Fibroblast of lung (primary cell): ENCODE measurements at regions not wholly inside any gene's neighbourhood (a gene's known extent, or its start where the extent isn't known, plus 50 kb on each side); places are given as distances from the start of the nearest gene placed in this dataset.

Experiments used
- DNase-seq, 2 donors: peaks; one replicate each; pipeline versions ENCODE4 v3.0.0 to v3.0.0-alpha.2; 2010; ENCODE audit warnings: low read depth in 2 of 2
- H2AFZ ChIP-seq: 2 replicates; pipeline ENCODE4 v1.5.1; 2012; ENCODE audit warnings: low read length, control low read depth, inconsistent platforms
- H3K27ac ChIP-seq: 2 replicates; pipeline ENCODE4 v1.5.1; 2011; ENCODE audit warnings: low read length, control low read depth; ENCODE audit not compliant: insufficient read depth
- H3K27me3 ChIP-seq: 2 replicates; pipeline ENCODE4 v1.5.1; 2011; ENCODE audit warnings: mild to moderate bottlenecking, low read length; ENCODE audit not compliant: control insufficient read depth, insufficient read depth
- H3K36me3 ChIP-seq: 2 replicates; pipeline ENCODE4 v1.5.1; 2011; ENCODE audit warnings: low read length; ENCODE audit not compliant: control insufficient read depth, insufficient read depth
- H3K4me1 ChIP-seq: 2 replicates; pipeline ENCODE4 v1.5.1; 2011; ENCODE audit warnings: low read length; ENCODE audit not compliant: control insufficient read depth, insufficient read depth; ENCODE audit errors: extremely low read depth
- H3K4me2 ChIP-seq: 2 replicates; pipeline ENCODE4 v1.5.1; 2011; ENCODE audit warnings: low read length, control low read depth; ENCODE audit not compliant: insufficient read depth; ENCODE audit errors: extremely low read depth
- H3K4me3 ChIP-seq, 4 experiments: fragments of 200-600 bp in 1 of 4; sonication (generic) in 1 of 4; replicated peaks in 1 of 4; 2 replicates each; pipeline ENCODE4 v1.5.1; 2011 to 2016; ENCODE audit warnings: low read length in 4 of 4, low read depth in 3 of 4, mild to moderate bottlenecking in 3 of 4, control low read depth in 2 of 4, inconsistent platforms in 1 of 4, mixed read lengths in 1 of 4; ENCODE audit not compliant: insufficient read depth in 1 of 4; ENCODE audit errors: control extremely low read depth in 1 of 4
- H3K79me2 ChIP-seq: 2 replicates; pipeline ENCODE4 v1.5.1; 2012; ENCODE audit warnings: mild to moderate bottlenecking, low read length, inconsistent platforms; ENCODE audit not compliant: control insufficient read depth, insufficient read depth
- H3K9ac ChIP-seq: 2 replicates; pipeline ENCODE4 v1.5.1; 2011; ENCODE audit warnings: mild to moderate bottlenecking, low read length, control low read depth; ENCODE audit not compliant: insufficient read depth
- H3K9me3 ChIP-seq: 2 replicates; pipeline ENCODE4 v1.5.1; 2012; ENCODE audit warnings: low read depth, low read length; ENCODE audit not compliant: control insufficient read depth, insufficient read depth
- H4K20me1 ChIP-seq: 2 replicates; pipeline ENCODE4 v1.5.1; 2011; ENCODE audit warnings: low read length; ENCODE audit not compliant: control insufficient read depth, insufficient read depth; ENCODE audit errors: extremely low read depth
- EZH2 ChIP-seq: IDR thresholded peaks from 2 replicates; pipeline ENCODE4 v1.5.1; 2012; ENCODE audit warnings: low read length, control low read depth, mild to moderate bottlenecking; ENCODE audit errors: missing control alignments
- TF ChIP-seq, protein P1 (sequence below), 2 donors: IDR thresholded peaks in 1 of 2; conservative IDR thresholded peaks in 1 of 2; 1 replicate in 1 of 2; 2 replicates in 1 of 2; pipeline ENCODE4 v1.5.1; 2011 to 2012; ENCODE audit warnings: low read length in 2 of 2, control low read depth in 1 of 2, inconsistent platforms in 1 of 2, low read depth in 1 of 2, mild to moderate bottlenecking in 1 of 2

DNA sequence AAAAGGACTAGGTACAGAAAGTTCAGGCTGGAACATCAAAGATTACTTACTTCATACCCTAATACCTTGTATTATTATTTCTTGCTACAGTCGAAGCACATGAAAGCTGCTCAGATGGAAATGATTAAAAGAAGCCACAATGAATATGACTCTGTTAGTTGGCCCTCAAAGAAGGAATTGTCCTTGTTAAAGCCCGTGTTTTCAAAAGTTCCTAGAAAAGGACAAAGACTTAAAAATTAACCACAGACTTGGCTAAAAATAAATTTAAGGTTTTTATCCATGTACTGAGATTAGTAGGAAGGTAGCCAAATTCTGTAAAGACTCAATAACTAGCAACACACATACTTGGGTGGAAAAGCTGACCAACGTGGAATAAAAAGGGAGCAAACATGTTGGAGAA lies 251.0 kb upstream of the RARB start:
- Histone ChIP-seq H2AFZ (no peak overlapping the region), H3K36me3 (no peaks in the 10 kb centered on the region), H3K27ac (no peak overlapping the region), H3K79me2 (no peaks in the 10 kb centered on the region), H3K9ac (no peak overlapping the region), H3K9me3 (no peaks in the 10 kb centered on the region), H3K4me1 (no peaks in the 10 kb centered on the region), H4K20me1 (no peaks in the 10 kb centered on the region), H3K4me2 (no peak overlapping the region), H3K4me3 (no peak overlapping the region), H3K27me3 (no peaks in the 10 kb centered on the region)
- TF ChIP-seq, protein P1, sequence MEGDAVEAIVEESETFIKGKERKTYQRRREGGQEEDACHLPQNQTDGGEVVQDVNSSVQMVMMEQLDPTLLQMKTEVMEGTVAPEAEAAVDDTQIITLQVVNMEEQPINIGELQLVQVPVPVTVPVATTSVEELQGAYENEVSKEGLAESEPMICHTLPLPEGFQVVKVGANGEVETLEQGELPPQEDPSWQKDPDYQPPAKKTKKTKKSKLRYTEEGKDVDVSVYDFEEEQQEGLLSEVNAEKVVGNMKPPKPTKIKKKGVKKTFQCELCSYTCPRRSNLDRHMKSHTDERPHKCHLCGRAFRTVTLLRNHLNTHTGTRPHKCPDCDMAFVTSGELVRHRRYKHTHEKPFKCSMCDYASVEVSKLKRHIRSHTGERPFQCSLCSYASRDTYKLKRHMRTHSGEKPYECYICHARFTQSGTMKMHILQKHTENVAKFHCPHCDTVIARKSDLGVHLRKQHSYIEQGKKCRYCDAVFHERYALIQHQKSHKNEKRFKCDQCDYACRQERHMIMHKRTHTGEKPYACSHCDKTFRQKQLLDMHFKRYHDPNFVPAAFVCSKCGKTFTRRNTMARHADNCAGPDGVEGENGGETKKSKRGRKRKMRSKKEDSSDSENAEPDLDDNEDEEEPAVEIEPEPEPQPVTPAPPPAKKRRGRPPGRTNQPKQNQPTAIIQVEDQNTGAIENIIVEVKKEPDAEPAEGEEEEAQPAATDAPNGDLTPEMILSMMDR (conservative IDR thresholded peaks at IDR 0.05 in 1 of 2, IDR thresholded peaks at IDR 0.05 in 1 of 2; ENCODE audit: low read depth in 1 of 2, low read length in 2 of 2) = no peak
- no peak for TF ChIP-seq EZH2
- DNase-seq = peak in 1 of 2 donors; percentile 3

DNA sequence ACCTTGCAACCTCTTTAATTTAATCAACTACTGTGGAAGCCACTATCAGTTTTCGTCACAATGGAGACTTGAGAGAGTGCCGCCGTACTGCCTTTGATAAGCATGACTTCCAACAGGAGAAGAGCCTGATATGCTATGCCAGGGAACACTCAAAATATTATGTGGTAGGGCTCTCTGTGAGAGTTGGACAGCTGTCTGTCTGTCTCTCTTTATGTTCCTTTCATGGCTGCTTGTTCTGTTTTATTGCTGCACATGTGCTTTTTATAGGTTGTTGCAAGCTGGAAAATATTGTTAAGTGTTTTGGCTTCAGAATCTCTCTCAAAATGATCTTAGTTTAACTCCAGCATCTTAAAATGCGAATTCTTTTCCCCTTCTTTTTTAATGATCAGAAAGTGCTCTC lies 249.4 kb upstream of the RARB start:
- Histone ChIP-seq H3K4me2 (no peak overlapping the region), H3K27ac (no peak overlapping the region), H3K4me3 (no peak overlapping the region), H3K36me3 (no peaks in the 10 kb centered on the region), H4K20me1 (no peaks in the 10 kb centered on the region), H3K9ac (no peak overlapping the region), H2AFZ (no peak overlapping the region), H3K4me1 (no peaks in the 10 kb centered on the region), H3K9me3 (no peaks in the 10 kb centered on the region), H3K79me2 (no peaks in the 10 kb centered on the region), H3K27me3 (no peaks in the 10 kb centered on the region)
- TF ChIP-seq EZH2 = no peak
- TF ChIP-seq, protein P1 (conservative IDR thresholded peaks at IDR 0.05 in 1 of 2, IDR thresholded peaks at IDR 0.05 in 1 of 2; ENCODE audit: low read depth in 1 of 2, low read length in 2 of 2) = no peak
- DNase-seq = no peak

DNA sequence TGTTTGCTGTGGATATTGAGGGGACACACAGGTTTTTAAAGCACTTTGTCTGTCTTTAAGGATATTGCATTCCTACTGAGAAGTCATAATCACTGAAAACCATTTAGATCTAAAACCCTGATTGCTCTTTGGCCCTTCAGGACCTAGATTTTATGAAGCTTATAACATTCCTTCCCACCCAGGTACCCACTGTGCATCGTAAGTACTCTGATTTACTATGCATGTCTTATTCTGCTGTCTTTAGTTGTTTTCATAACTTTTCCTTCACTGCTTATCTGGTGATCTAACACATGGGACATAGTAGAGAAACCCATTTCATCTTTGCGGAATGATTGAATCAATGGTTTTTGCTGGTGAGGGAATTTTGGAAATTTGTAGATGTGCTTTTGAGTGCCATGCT lies 247.0 kb upstream of the RARB start:
- H3K9ac ChIP-seq = no peak overlapping the region
- H3K27ac ChIP-seq = no peak overlapping the region
- H3K79me2 ChIP-seq = no peaks in the 10 kb centered on the region
- no peaks in the 10 kb centered on the region for H3K9me3 ChIP-seq
- no peaks in the 10 kb centered on the region for H3K27me3 ChIP-seq
- H3K36me3 ChIP-seq = no peaks in the 10 kb centered on the region
- H4K20me1 ChIP-seq = no peaks in the 10 kb centered on the region
- DNase-seq = no peak
- H3K4me3 ChIP-seq = no peak overlapping the region
- no peak overlapping the region for H2AFZ ChIP-seq
- no peaks in the 10 kb centered on the region for H3K4me1 ChIP-seq
- no peak for TF ChIP-seq EZH2
- TF ChIP-seq, protein P1 (conservative IDR thresholded peaks at IDR 0.05 in 1 of 2, IDR thresholded peaks at IDR 0.05 in 1 of 2; ENCODE audit: low read depth in 1 of 2, low read length in 2 of 2) = no peak
- no peak overlapping the region for H3K4me2 ChIP-seq
